PC-9 (cell line): ENCODE measurements at regions not wholly inside any gene's neighbourhood (a gene's known extent, or its start where the extent isn't known, plus 50 kb on each side); places are given as distances from the start of the nearest gene placed in this dataset.

Source experiments
- BruUV-seq: library from RNA; stranded (reverse); fragments of 400-500 nt; replicated peaks from 2 replicates; lab custom pipeline; 2021; lab: Mats Ljungman, UMichigan
- CTCF ChIA-PET: fragments of 300-600 bp; sonication (Branson Sonifier 250); formaldehyde crosslinking; loops from one replicate; lab custom pipeline; 2022; ENCODE audit warnings: antibody characterized with exemption; lab: Charles Lee
- POLR2A ChIA-PET: fragments of 300-600 bp; sonication (Branson Sonifier 250); formaldehyde crosslinking; loops from one replicate; lab custom pipeline; 2022; ENCODE audit warnings: antibody characterized with exemption; ENCODE audit not compliant: unreplicated experiment; lab: Charles Lee
- DNase-seq, 2 experiments: peaks; one replicate each; pipeline versions ENCODE4 v3.0.0 to v3.0.0-alpha.2; 2015 to 2022; ENCODE audit warnings: mixed read lengths in 1 of 2
- H2AFZ ChIP-seq: fragments of 200-600 bp; sonication (generic); 2 replicates; pipeline ENCODE4 v1.8.1; 2017; ENCODE audit warnings: antibody characterized with exemption
- H3F3A ChIP-seq: fragments of 200-600 bp; sonication (generic); 2 replicates; pipeline ENCODE4 v1.8.1; 2017; ENCODE audit warnings: antibody characterized with exemption, mild to moderate bottlenecking, low read depth; ENCODE audit not compliant: insufficient read depth
- H3K27ac ChIP-seq: fragments of 200-600 bp; sonication (generic); 2 replicates; pipeline ENCODE4 v1.6.1; 2016; ENCODE audit warnings: mixed run types
- H3K27me3 ChIP-seq: fragments of 200-600 bp; sonication (generic); 2 replicates; pipeline ENCODE4 v1.6.1; 2016; ENCODE audit warnings: low read depth, mixed run types; ENCODE audit not compliant: insufficient read depth
- H3K36me3 ChIP-seq: fragments of 200-600 bp; sonication (generic); 2 replicates; pipeline ENCODE4 v1.6.1; 2016; ENCODE audit warnings: low read depth, mixed run types
- H3K4me1 ChIP-seq: fragments of 200-600 bp; sonication (generic); replicated peaks from 2 replicates; pipeline ENCODE4 v1.6.1; 2016; ENCODE audit warnings: mixed run types; ENCODE audit not compliant: insufficient read depth
- H3K4me2 ChIP-seq: fragments of 200-600 bp; sonication (generic); 2 replicates; pipeline ENCODE4 v1.6.1; 2017; ENCODE audit warnings: mixed run types
- H3K4me3 ChIP-seq: fragments of 200-600 bp; sonication (generic); 2 replicates; pipeline ENCODE4 v1.6.1; 2016; ENCODE audit warnings: mixed run types
- H3K79me2 ChIP-seq: fragments of 200-600 bp; sonication (generic); 2 replicates; pipeline ENCODE4 v1.6.1; 2017; ENCODE audit warnings: low read depth, mixed run types
- H3K9me2 ChIP-seq: fragments of 200-600 bp; sonication (generic); 2 replicates; pipeline ENCODE4 v1.8.1; 2017; ENCODE audit warnings: mild to moderate bottlenecking; ENCODE audit not compliant: insufficient read depth
- H3K9me3 ChIP-seq: fragments of 200-600 bp; sonication (generic); 2 replicates; pipeline ENCODE4 v1.8.1; 2016; ENCODE audit warnings: low read depth; ENCODE audit not compliant: insufficient read depth
- H4K20me1 ChIP-seq: fragments of 200-600 bp; sonication (generic); 2 replicates; pipeline ENCODE4 v1.8.1; 2017; ENCODE audit not compliant: insufficient read depth
- CTCF ChIP-seq: fragments of 200-600 bp; sonication (generic); conservative IDR thresholded peaks from 2 replicates; pipeline ENCODE4 v1.6.1; 2017; ENCODE audit warnings: mixed run types, antibody characterized with exemption, mild to moderate bottlenecking, moderate library complexity
- EZH2 ChIP-seq: fragments of 200-600 bp; sonication (generic); IDR thresholded peaks from 2 replicates; pipeline ENCODE4 v1.8.0; 2017; ENCODE audit warnings: antibody characterized with exemption, low read depth
- intact Hi-C: fragments of 100-400 bp; cut with micrococcal nuclease; formaldehyde crosslinking; loops from one replicate; pipeline ENCODE4 v1.10.0; 2022; ENCODE audit not compliant: unreplicated experiment

- H2AFZ ChIP-seq, result no peak overlapping the region
- no peaks in the 10 kb centered on the region for H3K27me3 ChIP-seq
- intact Hi-C loops, result no loop called here
- H3K27ac ChIP-seq, result no peak overlapping the region
- no peaks in the 10 kb centered on the region for H3K4me1 ChIP-seq
- CTCF ChIA-PET, result no interaction called here
- H3K36me3 ChIP-seq, result no peaks in the 10 kb centered on the region
- H3K79me2 ChIP-seq, result no peaks in the 10 kb centered on the region
- DNase-seq, result no peak
- no peak for TF ChIP-seq EZH2
- TF ChIP-seq CTCF, result no peak
- BruUV-seq, result no TSS peak
- H3K9me2 ChIP-seq, result no peaks in the 10 kb centered on the region
- no peaks in the 10 kb centered on the region for H4K20me1 ChIP-seq
- H3K9me3 ChIP-seq, result no peaks in the 10 kb centered on the region
- POLR2A ChIA-PET, result no interaction called here
- no peak overlapping the region for H3K4me2 ChIP-seq
- no peak overlapping the region for H3K4me3 ChIP-seq
- H3F3A ChIP-seq, result no peaks in the 10 kb centered on the region
Observed at GRCh38 chr4:45765521-45765920, 358.3 kb downstream of the GABRG1 start.

DNA sequence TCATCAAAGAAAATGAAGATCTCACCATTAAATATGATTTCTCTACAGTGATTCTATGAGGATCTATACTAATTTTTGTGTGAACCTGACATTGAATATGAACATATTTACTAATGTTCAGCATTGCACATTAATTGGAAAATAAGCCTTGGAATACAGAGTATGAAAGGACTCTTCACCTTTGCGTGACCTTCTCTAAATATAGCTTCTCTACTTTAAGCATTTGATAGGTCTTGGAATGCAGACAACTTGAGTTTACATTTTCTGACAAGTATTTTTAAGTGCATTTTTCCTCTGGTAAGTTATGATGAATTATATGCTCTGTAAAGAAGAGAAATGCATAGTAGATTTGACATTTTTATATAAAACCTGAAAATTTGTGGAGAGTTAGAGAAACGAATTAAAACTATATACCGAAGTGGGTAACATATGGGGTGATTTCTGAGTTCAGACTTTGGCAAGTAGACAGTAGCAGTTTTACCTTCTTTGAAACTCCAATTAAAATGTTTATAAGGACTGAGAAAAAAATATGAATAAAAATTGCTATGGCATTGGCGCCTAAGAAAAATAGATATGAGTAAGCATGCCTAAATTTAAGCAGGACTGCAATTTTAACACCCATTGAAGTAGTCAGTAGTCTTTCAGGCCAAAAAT, 371.9 kb downstream of the GABRG1 start:
- TF ChIP-seq CTCF (no peak), EZH2 (no peak)
- Histone ChIP-seq H3K79me2 (no peaks in the 10 kb centered on the region), H2AFZ (no peak overlapping the region), H3K27me3 (no peaks in the 10 kb centered on the region), H3K36me3 (no peaks in the 10 kb centered on the region), H3K27ac (no peak overlapping the region), H3F3A (no peaks in the 10 kb centered on the region), H4K20me1 (no peaks in the 10 kb centered on the region), H3K4me1 (no peaks in the 10 kb centered on the region), H3K4me2 (no peak overlapping the region), H3K9me2 (no peaks in the 10 kb centered on the region; the same call in 1 of the 2 replicates), H3K4me3 (no peak overlapping the region), H3K9me3 (no peaks in the 10 kb centered on the region)
- intact Hi-C loops, result no loop called here
- ChIA-PET CTCF (no interaction called here), POLR2A (no interaction called here)
- DNase-seq, result no peak
- no TSS peak for BruUV-seq

- ChIA-PET CTCF (no interaction called here), POLR2A (no interaction called here)
- Histone ChIP-seq H3K9me2 (no peaks in the 10 kb centered on the region; the same call in 1 of the 2 replicates), H3K4me3 (no peak overlapping the region), H3K27ac (no peak overlapping the region), H3K9me3 (no peaks in the 10 kb centered on the region), H3K79me2 (no peaks in the 10 kb centered on the region), H2AFZ (no peak overlapping the region), H3F3A (no peaks in the 10 kb centered on the region), H3K4me1 (no peaks in the 10 kb centered on the region), H4K20me1 (no peaks in the 10 kb centered on the region), H3K4me2 (no peak overlapping the region), H3K36me3 (no peaks in the 10 kb centered on the region), H3K27me3 (no peaks in the 10 kb centered on the region)
- DNase-seq, result no peak
- intact Hi-C loops, result no loop called here
- no TSS peak for BruUV-seq
- TF ChIP-seq EZH2, result no peak
- TF ChIP-seq CTCF, result no peak
Observed at GRCh38 chr4:45750721-45751120, 373.1 kb downstream of the GABRG1 start.
